GM19463 (cell line): ENCODE measurements at regions not wholly inside any gene's neighbourhood (a gene's known extent, or its start where the extent isn't known, plus 50 kb on each side); places are given as distances from the start of the nearest gene placed in this dataset.

ENCODE experiments used
- ATAC-seq: cut with Tn5 transposase; IDR thresholded peaks from one replicate; pipeline ENCODE4 v1.9.1; 2021; ENCODE audit warnings: mild to moderate bottlenecking, moderate library complexity; ENCODE audit not compliant: unreplicated experiment

DNA sequence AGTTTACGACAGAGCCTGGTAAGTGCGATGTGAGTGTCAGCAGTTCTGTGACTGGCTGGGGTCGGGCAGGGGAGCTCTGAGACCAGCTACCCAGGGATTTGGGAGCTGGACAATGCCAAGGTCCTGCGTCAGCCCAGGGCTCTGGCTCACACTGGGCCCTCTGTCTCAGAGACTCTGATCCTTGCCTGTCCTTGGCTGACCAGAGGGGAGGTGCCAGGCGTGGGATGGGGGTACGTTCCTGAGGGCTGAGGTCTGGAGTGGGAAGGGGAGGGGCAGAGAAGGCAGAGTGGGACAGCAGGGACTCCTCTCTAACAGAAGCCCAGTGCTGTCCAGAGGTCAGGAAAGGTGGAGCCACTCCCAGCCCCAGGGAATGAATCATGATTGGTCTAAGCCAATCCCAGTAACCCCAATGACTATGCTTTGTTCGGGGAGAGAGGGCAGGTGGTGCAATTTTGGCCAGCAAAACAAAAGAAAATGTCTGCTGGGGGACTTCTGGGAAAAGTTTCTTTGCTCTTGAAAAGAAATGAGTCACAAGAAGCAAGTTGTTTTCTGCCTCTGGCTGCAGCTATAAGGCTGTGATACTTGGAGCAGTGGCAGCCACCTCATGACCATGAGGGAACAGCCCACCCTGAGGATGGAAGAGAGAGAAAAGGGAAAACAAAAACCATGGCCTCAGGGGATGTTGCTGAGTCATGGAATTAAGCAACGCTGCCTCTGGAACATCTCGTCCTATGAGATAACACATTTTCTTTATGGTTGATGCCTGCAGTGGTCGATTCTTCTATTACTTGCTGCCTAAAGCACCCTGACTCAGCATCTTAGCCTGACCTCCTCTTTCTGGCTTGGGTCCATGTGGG, 108.3 kb downstream of the CHST1 start:
- ATAC-seq, result no peak

DNA sequence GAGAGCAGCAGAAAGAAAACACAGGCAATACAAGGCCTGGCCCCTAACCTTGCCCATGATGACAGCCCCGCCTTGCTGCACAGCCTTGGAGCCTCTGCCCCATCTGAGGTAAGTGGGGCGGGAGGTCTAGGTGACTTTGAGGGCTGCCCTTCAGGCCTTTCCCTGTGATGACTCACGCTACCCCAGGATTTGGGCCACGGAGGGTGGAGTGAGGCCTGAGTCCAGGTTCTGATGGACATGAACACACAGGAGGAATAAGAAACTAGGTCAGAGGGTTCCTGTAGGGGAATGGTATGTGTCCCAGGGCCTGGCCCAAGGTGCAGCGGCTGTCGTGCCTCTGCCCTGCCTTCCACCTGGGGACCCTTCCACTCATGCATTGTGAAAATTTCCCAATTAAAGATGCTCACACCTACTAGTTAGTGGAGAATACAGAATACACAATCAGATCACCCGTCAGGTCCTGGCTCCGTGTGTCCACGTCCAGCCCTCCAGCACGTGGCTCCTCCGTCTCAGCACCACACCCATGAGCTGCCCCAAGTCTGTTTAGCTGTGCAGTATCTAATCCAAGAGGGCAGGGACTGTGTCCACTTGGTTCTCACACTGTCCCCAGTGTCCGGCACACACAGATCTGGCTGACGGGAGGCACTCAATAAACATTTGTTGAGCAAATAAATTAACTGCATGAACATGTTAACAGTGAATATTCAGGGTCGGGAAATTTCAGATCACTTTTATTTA, 111.0 kb downstream of the CHST1 start:
- ATAC-seq, result no peak

DNA sequence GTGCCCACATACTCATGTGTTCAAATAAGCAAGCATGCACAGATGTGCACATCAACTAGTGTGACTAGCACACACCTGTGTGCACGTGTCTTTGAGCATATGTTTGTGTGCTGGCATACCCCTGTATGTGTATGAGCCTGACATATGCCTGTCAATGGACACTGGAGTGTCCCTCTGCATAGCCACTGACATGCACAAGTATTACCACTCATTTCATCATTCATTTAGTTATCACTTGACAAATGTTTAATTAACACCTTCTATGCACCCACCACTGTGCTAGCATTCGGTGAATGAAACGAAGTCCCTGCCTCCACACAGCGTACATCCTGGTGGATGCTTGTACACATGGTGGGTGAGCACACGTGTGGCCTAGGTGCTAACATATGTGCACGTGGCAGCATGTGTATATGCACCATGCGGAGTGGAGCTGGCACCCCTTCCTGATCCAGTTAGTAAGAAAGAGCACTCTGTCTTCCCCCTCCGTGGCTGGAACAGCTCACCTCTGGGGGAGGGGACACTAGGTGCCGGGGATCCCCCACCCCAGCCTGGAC, 112.0 kb downstream of the CHST1 start:
- ATAC-seq, result no peak

DNA sequence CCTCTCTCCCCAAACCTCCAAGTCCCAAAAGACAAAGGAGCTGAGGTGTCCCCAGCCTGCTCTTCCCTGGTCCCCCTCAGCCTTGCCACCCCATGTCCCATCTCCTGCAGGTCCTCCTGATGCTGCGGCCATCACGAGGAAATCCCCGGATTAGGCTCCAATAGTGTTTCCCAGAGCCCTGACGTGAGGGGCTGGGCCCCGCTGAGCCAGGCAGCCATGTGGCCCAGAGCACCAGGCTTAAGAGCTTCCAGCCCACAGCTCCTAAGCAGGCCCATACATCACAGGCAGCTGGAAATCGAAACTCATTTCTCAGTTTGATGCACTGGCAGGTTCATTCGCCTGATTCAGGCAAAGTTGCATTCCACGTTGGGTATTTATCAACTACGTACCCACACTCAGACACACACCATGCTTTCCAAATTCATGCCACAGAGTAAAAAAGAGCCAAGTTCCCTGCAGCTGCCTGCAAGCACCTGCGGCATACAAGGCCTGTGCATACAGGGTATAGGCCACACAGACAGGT, 114.2 kb downstream of the CHST1 start:
- no peak for ATAC-seq

DNA sequence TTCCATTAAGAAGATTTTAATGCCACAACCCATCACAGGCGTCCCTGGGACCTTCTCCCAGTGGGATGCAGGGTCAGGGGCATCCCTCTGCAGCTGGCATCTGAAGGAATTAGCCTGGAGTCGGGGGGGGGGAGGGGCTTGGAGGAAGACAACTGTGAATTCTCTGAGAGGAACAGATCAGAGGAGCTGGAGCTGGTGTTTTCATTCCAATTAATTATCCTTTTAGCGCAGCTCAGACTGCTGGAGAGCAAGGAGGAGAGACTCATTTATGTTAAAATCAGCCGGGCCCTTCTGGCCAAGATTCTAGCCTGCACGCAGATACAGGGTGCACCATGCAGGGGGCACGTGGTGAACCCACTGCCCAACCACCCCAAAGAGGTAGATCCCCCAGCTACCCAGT, 116.2 kb downstream of the CHST1 start:
- ATAC-seq, result no peak

DNA sequence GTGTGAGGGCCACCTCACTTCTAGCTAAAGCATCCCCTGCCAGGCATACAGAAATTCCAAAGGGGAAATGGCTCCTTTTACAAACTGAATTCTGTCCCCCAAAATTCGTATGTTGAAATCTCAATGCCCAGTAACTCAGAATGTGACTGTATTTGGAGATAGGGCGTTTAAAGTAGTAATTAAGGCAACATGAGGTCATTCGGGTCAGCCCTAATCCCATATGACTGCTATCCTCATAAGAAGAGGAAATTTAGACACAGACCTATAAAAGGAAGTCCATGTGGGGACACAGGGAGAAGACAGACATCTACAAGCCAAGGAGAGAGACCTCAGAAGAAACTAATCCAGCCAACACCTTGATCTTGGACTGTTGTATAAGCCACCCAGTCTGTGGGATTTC, 119.1 kb downstream of the CHST1 start:
- ATAC-seq, result no peak

DNA sequence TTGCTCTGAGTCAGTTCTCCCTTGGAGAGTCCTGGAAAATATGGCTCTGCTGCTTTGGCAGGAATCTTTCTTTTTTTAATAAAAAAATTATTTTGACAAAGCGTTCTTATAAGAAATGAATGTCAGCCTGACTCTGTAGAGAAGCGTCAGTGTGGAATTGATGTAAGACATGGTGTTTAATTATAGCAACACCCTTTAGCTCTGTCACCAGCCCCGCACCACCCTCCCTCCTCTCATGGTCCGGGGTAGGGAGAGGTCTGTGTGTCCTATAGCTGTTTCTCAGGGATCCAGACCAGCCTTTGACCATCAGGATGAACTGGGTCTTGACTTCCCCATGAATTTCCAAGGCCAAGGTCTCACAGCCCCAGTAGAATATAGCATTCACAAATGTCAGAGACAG, 120.6 kb downstream of the CHST1 start:
- no peak for ATAC-seq

DNA sequence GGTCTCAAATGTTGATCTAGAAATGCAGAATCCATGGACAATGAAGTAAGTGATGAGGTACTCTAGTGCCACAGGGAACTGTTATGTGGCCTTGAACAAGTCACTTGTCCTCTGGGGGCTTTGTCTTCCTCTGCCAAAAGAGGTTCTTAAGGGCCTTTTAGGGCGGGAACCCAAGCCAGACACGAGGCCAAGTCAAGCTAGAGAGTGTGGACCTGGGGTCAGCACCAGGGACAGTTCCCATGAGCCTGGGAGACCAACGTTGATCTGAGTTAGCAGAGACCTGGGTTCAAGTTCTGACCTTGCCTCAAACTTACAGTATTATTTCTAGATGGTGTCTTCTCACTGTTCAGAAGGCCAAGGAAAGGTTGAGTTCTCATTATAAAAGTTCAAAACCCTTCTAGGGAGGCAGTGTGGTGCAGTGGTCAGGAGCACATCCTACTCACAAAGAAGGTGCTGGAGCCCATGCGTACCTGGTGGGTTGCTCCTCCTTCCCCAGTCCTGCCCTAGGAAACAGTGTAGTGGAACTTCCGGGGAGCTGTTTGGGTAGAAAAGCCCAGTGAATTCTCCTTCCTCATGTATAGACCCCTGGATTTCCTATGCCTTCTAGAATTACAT, 121.5 kb downstream of the CHST1 start:
- no peak for ATAC-seq

DNA sequence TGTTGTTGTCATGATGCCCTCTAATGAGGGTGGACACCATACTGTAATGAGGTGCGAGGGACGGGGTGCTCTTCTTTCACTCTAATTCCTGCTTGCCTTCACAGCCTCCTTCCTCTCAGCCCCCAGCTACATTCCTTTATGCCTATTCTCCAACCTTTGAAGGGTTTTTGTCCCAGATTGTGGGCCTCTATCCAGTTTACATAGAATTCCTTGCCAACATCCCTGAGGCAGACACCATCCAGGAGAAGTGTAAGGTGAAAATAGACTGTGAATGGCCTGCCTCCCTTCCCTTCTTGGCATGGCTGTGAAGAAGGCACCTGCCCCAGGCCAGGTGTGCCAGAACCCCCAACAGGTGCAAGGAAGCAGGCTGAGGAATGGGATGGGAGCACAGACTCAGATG, 122.3 kb downstream of the CHST1 start:
- no peak for ATAC-seq

DNA sequence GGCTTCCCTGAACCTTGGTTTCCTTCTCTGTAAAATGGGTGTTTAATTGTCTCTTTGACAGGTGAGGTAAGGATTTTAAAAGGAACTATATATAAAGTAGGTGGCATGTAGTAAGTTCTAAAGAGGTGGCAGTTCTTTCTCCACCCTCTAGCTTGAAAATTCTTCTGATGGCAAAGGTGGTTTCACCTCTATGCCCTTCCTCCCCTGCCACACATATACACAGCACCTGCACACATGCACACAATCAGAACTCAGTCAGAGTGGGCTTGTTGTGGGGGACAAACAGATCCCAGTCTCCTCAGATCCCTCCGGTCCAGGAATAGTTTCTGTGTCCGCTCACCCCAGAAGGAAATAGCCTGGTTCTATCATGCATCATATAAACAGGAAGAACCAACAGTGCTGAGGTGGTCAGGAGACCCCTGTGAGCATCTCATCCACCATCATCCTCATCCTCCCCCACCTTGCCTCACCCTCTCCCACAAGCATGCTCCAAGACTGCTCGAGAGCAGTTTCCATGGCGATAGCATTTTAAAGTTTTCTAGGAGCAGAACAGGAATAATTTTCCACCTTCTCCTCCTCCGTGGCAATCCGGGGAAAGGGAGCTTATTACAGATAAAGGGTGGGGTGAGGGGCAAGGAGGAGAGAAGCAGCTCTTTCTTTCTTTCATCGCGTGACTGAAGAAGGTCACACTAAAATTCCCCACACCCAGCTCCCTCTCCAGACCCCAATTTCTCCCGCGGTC, 123.6 kb downstream of the CHST1 start:
- no peak for ATAC-seq

DNA sequence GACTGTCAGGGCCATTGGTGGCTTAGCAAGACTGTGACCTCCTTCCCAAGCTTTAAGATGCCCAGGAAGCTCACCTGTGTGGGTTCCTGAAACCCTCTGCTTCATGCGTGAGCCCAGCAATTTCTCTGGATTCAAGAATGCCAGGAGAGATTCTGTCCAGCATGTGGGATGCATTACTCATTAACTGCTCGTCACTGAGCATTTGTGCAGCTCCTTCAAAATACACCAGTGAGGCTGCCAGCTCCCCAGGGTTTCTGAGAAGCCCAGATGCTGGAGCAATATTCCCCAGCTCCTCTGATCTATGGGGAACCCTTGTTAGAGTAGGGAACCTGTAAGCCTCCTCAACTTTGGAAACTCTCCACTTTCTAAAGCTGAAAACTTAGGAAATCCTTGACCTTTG, 126.5 kb downstream of the CHST1 start:
- no peak for ATAC-seq

DNA sequence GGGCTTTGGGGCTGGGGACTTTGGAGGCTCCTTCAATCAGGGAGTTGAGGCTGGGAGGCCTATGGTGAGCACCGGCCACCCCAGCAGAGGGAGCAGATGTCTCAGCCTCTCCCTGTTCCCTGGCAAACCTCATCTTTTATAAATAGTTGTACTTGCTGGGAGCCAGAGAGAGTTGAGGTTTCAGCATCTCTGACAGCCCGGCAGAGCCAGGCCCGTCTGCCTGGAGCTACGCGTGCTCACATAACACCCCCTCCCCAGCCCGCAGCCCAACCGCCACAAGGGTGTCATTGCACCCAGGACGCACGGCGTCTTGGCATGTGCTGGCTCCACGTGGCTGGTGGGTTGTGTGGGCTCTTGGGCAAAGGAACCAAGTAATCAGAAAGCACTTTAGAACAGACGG, 127.1 kb downstream of the CHST1 start:
- ATAC-seq, result no peak

DNA sequence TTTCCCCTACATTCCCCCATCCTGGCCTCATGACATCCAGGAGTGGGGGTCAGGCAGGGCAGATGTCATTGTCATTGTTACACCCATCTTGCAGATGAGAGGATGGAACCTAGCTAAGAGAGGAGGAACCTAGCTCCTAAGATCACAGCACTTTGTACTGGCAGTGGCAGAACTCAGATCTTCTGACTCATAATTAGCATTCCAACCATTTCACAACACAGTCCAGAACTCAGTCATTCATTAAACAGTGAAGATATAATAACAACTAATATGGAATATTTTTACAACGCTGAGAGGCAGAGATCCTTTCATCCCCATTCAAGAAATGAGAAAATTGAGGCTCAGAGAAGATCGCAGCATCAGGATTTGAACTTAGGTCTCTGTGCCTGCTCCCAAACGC, 127.8 kb downstream of the CHST1 start:
- ATAC-seq, result no peak

DNA sequence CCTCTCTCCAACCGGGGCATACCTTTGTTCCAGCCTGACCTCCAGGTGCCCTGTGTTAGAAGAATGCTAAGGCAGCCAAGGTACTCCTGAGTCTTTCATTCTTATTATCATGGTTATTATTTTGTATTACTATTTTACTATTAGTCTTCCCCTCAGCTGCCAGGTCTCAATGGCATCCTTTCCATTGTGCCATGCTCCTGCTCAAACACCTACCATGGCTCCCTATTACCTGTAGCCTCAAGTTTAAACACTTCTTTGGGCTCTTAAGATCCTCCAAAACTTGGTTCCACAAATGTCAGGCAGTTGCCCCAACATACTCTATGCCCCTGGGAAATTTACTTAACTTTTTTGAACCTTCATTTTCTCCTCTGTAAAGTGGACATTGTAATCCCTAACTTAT, 130.4 kb downstream of the CHST1 start:
- ATAC-seq, result no peak

DNA sequence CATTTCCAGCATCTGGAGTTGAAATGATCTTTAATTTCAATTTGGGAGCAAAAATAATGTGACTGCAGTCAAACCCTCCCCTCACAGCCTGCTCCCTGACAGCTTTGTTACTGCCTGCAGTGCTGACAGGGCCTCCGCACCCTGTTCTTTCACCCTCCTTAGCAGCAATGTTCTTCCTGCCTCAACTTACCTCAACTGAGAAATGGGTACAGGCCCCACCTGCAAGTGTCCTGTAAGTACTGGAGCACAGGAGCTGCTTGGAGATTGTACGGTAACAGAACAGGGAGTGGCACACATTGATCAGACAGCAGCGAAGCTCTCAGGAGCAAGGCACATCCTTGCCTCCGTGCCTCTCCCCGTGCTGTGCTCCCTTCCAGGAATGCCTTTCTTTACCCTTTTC, 131.3 kb downstream of the CHST1 start:
- ATAC-seq, result no peak

DNA sequence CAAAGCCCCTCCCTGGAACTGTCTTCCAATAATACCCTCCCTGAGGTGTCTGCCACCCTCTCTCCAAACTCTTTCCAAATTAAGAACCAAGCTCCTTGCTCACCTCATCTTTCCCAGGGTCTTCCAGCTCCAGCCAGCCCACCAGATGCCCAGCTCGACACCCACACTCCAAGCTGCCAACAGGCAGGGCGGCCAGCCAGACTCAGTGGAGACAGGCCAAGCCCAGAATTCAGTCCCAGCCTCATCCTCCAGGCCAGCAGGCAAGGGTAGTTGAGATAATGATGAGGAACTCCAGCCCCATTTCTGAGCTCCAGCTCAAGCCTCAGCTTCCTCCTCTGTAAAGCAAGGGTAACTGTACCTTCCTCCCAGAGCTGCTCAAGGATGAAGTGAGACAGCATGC, 132.9 kb downstream of the CHST1 start:
- ATAC-seq, result no peak

DNA sequence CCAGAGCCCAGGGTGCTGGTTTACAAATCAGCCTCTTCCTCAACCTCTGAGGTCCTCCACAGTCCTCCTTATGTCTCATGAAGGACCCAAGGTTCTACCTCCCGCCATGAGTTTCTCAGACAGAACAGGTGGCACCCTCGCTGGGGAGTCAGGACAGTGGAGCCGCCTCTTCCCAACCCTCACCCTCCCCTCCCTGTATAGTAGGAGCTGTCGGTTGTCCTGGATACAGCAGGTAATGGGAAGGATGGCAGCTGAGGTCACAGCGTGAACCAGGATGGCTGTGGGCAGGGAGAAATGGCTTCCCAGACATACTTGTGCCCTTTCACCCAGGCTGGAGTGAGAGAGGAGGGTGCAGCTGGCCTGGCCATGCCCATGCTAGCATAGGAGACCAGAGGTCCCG, 134.6 kb downstream of the CHST1 start:
- ATAC-seq, result no peak

DNA sequence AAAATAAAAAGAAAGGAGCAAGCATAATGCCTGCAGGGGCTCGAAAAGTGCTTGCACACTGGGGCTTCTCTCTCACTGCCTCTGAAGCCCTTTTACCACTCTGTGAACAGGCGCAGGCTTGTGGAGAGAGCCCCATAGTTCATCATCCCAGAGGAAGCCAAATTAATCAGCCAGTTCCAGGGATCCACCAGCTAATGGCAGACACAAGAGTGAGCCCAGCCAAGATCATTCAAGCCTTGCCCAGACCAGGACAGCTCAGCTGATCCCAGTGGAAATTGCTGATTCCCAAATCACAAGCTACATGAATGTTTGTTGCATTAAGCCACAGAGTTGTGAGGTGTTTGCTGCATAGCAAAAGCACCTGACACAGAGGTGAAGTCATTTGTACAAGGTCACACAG, 135.3 kb downstream of the CHST1 start:
- ATAC-seq, result no peak

DNA sequence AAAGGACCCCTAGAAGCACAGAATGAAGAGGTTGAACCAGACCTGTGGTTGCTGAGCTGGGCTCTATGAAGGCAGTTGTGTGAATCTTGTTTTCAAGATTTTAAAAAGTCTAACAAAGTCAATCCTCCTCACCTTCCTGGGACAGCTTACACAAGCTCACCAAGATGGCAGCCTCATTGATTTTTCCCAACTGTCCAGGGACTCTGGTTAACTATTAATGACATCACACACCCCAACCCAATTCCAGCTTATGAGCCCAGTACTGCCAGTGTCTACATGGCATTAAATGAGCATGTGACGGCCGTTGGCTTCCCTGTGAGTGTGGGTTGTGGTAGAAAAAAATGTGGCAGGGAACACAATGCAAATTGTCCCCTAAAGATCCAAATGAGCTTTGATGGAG, 137.0 kb downstream of the CHST1 start:
- no peak for ATAC-seq

DNA sequence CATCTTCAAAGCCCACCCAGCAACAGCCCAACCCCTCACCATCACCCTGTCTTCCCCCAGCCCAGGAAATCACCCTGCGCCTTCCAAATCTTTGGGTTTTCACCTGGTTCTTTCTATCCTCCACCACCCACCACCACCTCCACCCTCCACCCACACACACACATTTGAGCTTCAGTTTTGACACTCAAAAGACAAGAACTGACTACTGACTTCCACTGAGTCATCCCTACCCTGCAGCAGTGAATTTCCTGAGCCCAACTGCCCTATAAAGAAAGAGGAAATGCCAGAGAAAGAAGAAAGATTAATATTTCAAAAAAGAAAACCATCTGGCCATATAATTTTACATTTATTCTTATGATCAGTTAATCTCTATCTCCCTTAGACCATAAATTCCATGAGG, 137.5 kb downstream of the CHST1 start:
- ATAC-seq, result no peak

DNA sequence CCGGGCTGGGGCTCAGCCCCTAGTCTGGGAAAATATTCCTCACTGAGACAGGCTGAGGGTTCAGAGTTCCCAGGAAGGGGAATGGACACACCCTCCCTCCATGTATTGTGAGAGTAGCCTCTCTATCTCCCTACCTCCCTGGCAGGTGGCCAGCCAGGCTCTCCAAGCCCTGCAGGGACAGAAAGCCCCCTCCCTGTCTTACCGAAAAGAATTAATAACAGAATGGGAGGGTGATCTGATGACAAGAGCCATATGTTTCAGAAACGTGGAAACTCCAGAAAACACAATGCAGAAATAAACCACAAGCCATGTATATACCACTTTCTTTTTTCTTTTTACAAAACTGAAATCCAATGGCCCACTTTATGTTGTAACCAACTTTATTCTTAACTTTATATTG, 140.0 kb downstream of the CHST1 start:
- ATAC-seq, result no peak
